GM12878 (cell line): ENCODE measurements at regions not wholly inside any gene's neighbourhood (a gene's known extent, or its start where the extent isn't known, plus 50 kb on each side); places are given as distances from the start of the nearest gene placed in this dataset.

ENCODE experiments used
- ATAC-seq: fragments of 200-7000 bp; cut with Tn5 transposase; 3 replicates; pipeline ENCODE4 v1.9.1; 2020; ENCODE audit warnings: mild to moderate bottlenecking, moderate library complexity
- BruUV-seq: library from RNA; stranded (reverse); fragments of 400-500 nt; replicated peaks from 2 replicates; lab custom pipeline; 2021; lab: Mats Ljungman, UMichigan
- CTCF ChIA-PET: fragments of 300-600 bp; sonication (Branson Sonifier 250); formaldehyde crosslinking; extraction: SDS; loops from one replicate; lab custom pipeline; 2021; ENCODE audit warnings: inconsistent platforms; lab: Yijun Ruan, JAX
- POLR2A ChIA-PET: fragments of 350-600 bp; formaldehyde crosslinking; extraction: SDS; loops from one replicate; lab custom pipeline; 2021; ENCODE audit warnings: inconsistent platforms; lab: Charles Lee
- RAD21 ChIA-PET: fragments of 300-600 bp; sonication (Branson Sonifier 250); formaldehyde crosslinking; loops from one replicate; lab custom pipeline; 2023; ENCODE audit warnings: antibody characterized with exemption; ENCODE audit not compliant: unreplicated experiment; lab: Charles Lee
- SMC1A ChIA-PET: fragments of 300-600 bp; sonication (Branson Sonifier 250); formaldehyde crosslinking; loops from one replicate; lab custom pipeline; 2023; ENCODE audit not compliant: unreplicated experiment, uncharacterized antibody; lab: Charles Lee
- DNase-seq: peaks from one replicate; pipeline ENCODE4 v3.0.0-alpha.2; 2011; ENCODE audit warnings: low read depth, low spot score
- FAIRE-seq: peaks from 3 replicates; lab custom pipeline; 2011; peaks lifted over from hg19 to GRCh38; lab: Jason Lieb, UNC
- H2AFZ ChIP-seq: 2 replicates; pipeline ENCODE4 v1.6.0; 2011; ENCODE audit warnings: low read depth, low read length, control low read depth; ENCODE audit not compliant: control insufficient read depth
- H3K27ac ChIP-seq: 2 replicates; pipeline ENCODE4 v1.5.1; 2011; ENCODE audit warnings: control low read depth; ENCODE audit not compliant: control insufficient read depth, insufficient read depth
- H3K27me3 ChIP-seq, 2 experiments: replicated peaks in 1 of 2; 2 replicates each; pipeline versions ENCODE4 v1.6.0 to v1.6.1; 2011; ENCODE audit warnings: low read length in 1 of 2; ENCODE audit not compliant: control insufficient read depth in 2 of 2, insufficient read depth in 2 of 2
- H3K36me3 ChIP-seq, 2 experiments: 2 replicates each; pipeline ENCODE4 v1.5.1; 2011; ENCODE audit warnings: low read length in 1 of 2; ENCODE audit not compliant: control insufficient read depth in 2 of 2, insufficient read depth in 2 of 2
- H3K4me1 ChIP-seq: 2 replicates; pipeline ENCODE4 v1.6.1; 2011; ENCODE audit warnings: mild to moderate bottlenecking, low read length, moderate library complexity, mixed read lengths; ENCODE audit not compliant: control insufficient read depth, insufficient read depth
- H3K4me2 ChIP-seq: 2 replicates; pipeline ENCODE4 v1.6.0; 2011; ENCODE audit warnings: control low read depth; ENCODE audit not compliant: control insufficient read depth, insufficient read depth
- H3K4me3 ChIP-seq: fragments of 200-600 bp; sonication (generic); 2 replicates; pipeline ENCODE4 v1.5.1; 2016
- H3K79me2 ChIP-seq: 2 replicates; pipeline ENCODE4 v1.6.0; 2011; ENCODE audit warnings: low read length; ENCODE audit not compliant: control insufficient read depth, insufficient read depth
- H3K9ac ChIP-seq: 2 replicates; pipeline ENCODE4 v1.8.0; 2011; ENCODE audit warnings: low read length, control low read depth, mixed read lengths; ENCODE audit not compliant: control insufficient read depth, insufficient read depth
- H3K9me3 ChIP-seq: replicated peaks from 3 replicates; pipeline ENCODE4 v1.5.1; 2011; ENCODE audit warnings: mild to moderate bottlenecking, low read length; ENCODE audit not compliant: control insufficient read depth, insufficient read depth
- H4K20me1 ChIP-seq: 2 replicates; pipeline ENCODE4 v1.6.0; 2011; ENCODE audit not compliant: control insufficient read depth, insufficient read depth
- CBX5 ChIP-seq: sonication (generic); IDR thresholded peaks from 2 replicates; pipeline ENCODE4 v1.6.1; 2016; ENCODE audit warnings: low read depth, moderate library complexity, mild to moderate bottlenecking, inconsistent platforms
- DPF2 ChIP-seq: fragments of 450-650 bp; IDR thresholded peaks from 2 replicates; pipeline ENCODE4 v1.6.1; 2017; ENCODE audit warnings: mild to moderate bottlenecking
- IRF5 ChIP-seq: fragments of 450-650 bp; IDR thresholded peaks from 2 replicates; pipeline ENCODE4 v1.6.1; 2017; ENCODE audit warnings: borderline replicate concordance
- KLF5 ChIP-seq: fragments of 450-650 bp; IDR thresholded peaks from 2 replicates; pipeline ENCODE4 v1.6.1; 2014; ENCODE audit warnings: mild to moderate bottlenecking; ENCODE audit not compliant: partially characterized antibody
- LARP7 ChIP-seq: fragments of 450-650 bp; IDR thresholded peaks from 2 replicates; pipeline ENCODE4 v1.6.1; 2017; ENCODE audit warnings: mild to moderate bottlenecking
- RB1 ChIP-seq: fragments of 450-650 bp; formaldehyde crosslinking; IDR thresholded peaks from 2 replicates; pipeline ENCODE4 v1.6.1; 2017; ENCODE audit warnings: mild to moderate bottlenecking, borderline replicate concordance
- SUZ12 ChIP-seq: fragments of 200-600 bp; sonication (generic); IDR thresholded peaks from one replicate; pipeline ENCODE4 v1.6.1; 2018; ENCODE audit warnings: antibody characterized with exemption, mild to moderate bottlenecking; ENCODE audit not compliant: unreplicated experiment
- ZNF24 ChIP-seq: fragments of 450-650 bp; IDR thresholded peaks from 2 replicates; pipeline ENCODE4 v1.6.1; 2017; ENCODE audit warnings: antibody characterized with exemption, mild to moderate bottlenecking
- WGBS: methylation state at CpG from one replicate; pipeline ENCODE4 v1.1.6; 2016; ENCODE audit warnings: low lambda C conversion rate; ENCODE audit not compliant: insufficient replicate concordance, insufficient coverage; ENCODE audit errors: missing lambda C conversion rate; 5-methylcytosine and 5-hydroxymethylcytosine counted together
- in situ Hi-C: fragments of 300-500 bp; cut with MboI; formaldehyde crosslinking; loops from 9 replicates; pipeline ENCODE4 v1.14.3; 2018; ENCODE audit warnings: mixed read lengths
- intact Hi-C: fragments of 100-400 bp; cut with micrococcal nuclease; formaldehyde crosslinking; loops from one replicate; pipeline ENCODE4 v1.14.2; 2022; ENCODE audit not compliant: unreplicated experiment
- TF ChIP-seq, protein P1 (sequence below): fragments of 450-650 bp; IDR thresholded peaks from 2 replicates; pipeline ENCODE4 v1.6.1; 2017; ENCODE audit warnings: mild to moderate bottlenecking, moderate library complexity
- TF ChIP-seq, protein P2 (sequence below): fragments of 450-650 bp; formaldehyde crosslinking; IDR thresholded peaks from 2 replicates; pipeline ENCODE4 v1.5.0; 2022; ENCODE audit warnings: mild to moderate bottlenecking, missing genetic modification characterization

DNA sequence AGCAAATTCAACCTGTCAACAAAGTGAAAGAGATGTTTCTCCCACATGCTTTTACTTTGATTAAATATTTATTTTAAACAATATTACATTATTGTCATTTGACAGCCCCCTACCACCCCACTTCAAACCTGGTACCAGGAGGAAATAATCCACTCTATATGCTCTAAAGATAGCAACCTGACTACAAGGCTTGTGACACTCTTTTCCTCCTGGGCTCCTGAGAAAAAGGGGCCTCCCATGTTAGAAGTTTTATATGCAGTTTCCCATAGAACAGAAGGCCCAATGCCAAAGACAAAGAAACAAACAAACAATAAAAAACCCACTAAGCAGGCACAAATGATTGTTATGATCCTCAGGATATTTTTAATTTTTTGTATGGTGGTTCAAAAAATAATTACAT lies 73.6 kb downstream of the RPS29 start:
- H3K79me2 ChIP-seq: no peaks in the 10 kb centered on the region
- ChIA-PET SMC1A (no interaction called here), POLR2A (no interaction called here), CTCF (interaction anchor here (1.6 kb wide), 1 partner anchor 14 kb away, joined by 3 read pairs; no protein-coding TSS in a partner anchor), RAD21 (no interaction called here)
- H3K36me3 ChIP-seq: no peaks in the 10 kb centered on the region
- H3K27ac ChIP-seq: no peak overlapping the region
- in situ Hi-C loops: no loop called here
- no peaks in the 10 kb centered on the region for H3K27me3 ChIP-seq
- no peaks in the 10 kb centered on the region for H3K4me1 ChIP-seq
- no peak overlapping the region for H2AFZ ChIP-seq
- no peak overlapping the region for H3K9ac ChIP-seq
- H4K20me1 ChIP-seq: no peaks in the 10 kb centered on the region
- BruUV-seq: no TSS peak
- H3K4me3 ChIP-seq: no peak overlapping the region
- no peak for FAIRE-seq
- TF ChIP-seq IRF5: no peak
- TF ChIP-seq ZNF24: no peak
- no peaks in the 10 kb centered on the region; the same call in 2 of the 3 replicates for H3K9me3 ChIP-seq
- H3K4me2 ChIP-seq: no peak overlapping the region
- intact Hi-C loops: no loop called here
- DNase-seq: no peak
- no peak for ATAC-seq

DNA sequence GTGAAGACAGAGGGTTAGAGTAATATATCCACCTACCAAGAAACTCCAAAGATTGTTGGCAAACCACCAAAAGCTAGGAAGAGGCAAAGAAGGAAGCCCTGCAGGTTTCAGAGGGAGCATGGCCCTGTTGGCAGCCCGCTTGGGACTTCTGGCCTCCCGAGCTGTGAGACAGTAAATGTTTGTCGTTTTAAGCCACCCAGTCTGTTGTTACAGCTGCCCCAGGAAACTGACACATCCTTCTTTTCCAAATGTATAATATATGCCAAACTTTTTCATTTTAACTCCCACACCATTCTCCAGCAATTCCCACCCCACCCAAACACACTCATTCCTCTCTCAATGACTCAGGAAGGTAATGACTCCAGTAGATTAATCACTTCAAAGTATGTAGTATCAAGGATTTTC lies 74.0 kb downstream of the RPS29 start:
- in situ Hi-C loops: no loop called here
- Histone ChIP-seq H3K9me3 (no peaks in the 10 kb centered on the region; the same call in 2 of the 3 replicates), H3K4me1 (no peaks in the 10 kb centered on the region), H3K27me3 (no peaks in the 10 kb centered on the region), H4K20me1 (no peaks in the 10 kb centered on the region), H3K4me3 (no peak overlapping the region), H3K27ac (no peak overlapping the region), H3K9ac (no peak overlapping the region), H3K36me3 (no peaks in the 10 kb centered on the region), H2AFZ (no peak overlapping the region), H3K79me2 (no peaks in the 10 kb centered on the region), H3K4me2 (no peak overlapping the region)
- ChIA-PET POLR2A (no interaction called here), RAD21 (interaction anchor here (0.7 kb wide), 1 partner anchor 37 kb away, joined by 3 read pairs; no protein-coding TSS in a partner anchor), SMC1A (no interaction called here), CTCF (interaction anchor here (1.6 kb wide), 1 partner anchor 14 kb away, joined by 3 read pairs; no protein-coding TSS in a partner anchor)
- intact Hi-C loops: no loop called here
- no peak for ATAC-seq
- WGBS: 12% methylated on average over 3 of the region's 3 CpGs
- no peak for FAIRE-seq
- DNase-seq: no peak
- no TSS peak for BruUV-seq
- TF ChIP-seq CBX5: no peak
- TF ChIP-seq RB1: no peak
- TF ChIP-seq SUZ12: no peak
- no peak for TF ChIP-seq DPF2
- no peak for TF ChIP-seq LARP7
- TF ChIP-seq, protein P1, sequence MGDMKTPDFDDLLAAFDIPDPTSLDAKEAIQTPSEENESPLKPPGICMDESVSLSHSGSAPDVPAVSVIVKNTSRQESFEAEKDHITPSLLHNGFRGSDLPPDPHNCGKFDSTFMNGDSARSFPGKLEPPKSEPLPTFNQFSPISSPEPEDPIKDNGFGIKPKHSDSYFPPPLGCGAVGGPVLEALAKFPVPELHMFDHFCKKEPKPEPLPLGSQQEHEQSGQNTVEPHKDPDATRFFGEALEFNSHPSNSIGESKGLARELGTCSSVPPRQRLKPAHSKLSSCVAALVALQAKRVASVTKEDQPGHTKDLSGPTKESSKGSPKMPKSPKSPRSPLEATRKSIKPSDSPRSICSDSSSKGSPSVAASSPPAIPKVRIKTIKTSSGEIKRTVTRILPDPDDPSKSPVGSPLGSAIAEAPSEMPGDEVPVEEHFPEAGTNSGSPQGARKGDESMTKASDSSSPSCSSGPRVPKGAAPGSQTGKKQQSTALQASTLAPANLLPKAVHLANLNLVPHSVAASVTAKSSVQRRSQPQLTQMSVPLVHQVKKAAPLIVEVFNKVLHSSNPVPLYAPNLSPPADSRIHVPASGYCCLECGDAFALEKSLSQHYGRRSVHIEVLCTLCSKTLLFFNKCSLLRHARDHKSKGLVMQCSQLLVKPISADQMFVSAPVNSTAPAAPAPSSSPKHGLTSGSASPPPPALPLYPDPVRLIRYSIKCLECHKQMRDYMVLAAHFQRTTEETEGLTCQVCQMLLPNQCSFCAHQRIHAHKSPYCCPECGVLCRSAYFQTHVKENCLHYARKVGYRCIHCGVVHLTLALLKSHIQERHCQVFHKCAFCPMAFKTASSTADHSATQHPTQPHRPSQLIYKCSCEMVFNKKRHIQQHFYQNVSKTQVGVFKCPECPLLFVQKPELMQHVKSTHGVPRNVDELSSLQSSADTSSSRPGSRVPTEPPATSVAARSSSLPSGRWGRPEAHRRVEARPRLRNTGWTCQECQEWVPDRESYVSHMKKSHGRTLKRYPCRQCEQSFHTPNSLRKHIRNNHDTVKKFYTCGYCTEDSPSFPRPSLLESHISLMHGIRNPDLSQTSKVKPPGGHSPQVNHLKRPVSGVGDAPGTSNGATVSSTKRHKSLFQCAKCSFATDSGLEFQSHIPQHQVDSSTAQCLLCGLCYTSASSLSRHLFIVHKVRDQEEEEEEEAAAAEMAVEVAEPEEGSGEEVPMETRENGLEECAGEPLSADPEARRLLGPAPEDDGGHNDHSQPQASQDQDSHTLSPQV: no peak
- no peak for TF ChIP-seq KLF5
- TF ChIP-seq, protein P2, sequence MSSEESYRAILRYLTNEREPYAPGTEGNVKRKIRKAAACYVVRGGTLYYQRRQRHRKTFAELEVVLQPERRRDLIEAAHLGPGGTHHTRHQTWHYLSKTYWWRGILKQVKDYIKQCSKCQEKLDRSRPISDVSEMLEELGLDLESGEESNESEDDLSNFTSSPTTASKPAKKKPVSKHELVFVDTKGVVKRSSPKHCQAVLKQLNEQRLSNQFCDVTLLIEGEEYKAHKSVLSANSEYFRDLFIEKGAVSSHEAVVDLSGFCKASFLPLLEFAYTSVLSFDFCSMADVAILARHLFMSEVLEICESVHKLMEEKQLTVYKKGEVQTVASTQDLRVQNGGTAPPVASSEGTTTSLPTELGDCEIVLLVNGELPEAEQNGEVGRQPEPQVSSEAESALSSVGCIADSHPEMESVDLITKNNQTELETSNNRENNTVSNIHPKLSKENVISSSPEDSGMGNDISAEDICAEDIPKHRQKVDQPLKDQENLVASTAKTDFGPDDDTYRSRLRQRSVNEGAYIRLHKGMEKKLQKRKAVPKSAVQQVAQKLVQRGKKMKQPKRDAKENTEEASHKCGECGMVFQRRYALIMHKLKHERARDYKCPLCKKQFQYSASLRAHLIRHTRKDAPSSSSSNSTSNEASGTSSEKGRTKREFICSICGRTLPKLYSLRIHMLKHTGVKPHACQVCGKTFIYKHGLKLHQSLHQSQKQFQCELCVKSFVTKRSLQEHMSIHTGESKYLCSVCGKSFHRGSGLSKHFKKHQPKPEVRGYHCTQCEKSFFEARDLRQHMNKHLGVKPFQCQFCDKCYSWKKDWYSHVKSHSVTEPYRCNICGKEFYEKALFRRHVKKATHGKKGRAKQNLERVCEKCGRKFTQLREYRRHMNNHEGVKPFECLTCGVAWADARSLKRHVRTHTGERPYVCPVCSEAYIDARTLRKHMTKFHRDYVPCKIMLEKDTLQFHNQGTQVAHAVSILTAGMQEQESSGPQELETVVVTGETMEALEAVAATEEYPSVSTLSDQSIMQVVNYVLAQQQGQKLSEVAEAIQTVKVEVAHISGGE (CRISPR knock-in tag): no peak
